Stimulated activated CD4-positive, alpha-beta T cell treated with anti-CD3 and anti-CD28 coated beads, Interleukin-4, amount 100 ng/mL, for 24 hours (primary cell): ENCODE measurements at regions not wholly inside any gene's neighbourhood (a gene's known extent, or its start where the extent isn't known, plus 50 kb on each side); places are given as distances from the start of the nearest gene placed in this dataset.
"Not testable (repeated sequence)": the region's sequence is repeated elsewhere in the genome, so short reads cannot be mapped to it uniquely, and the experiment has no call there.

Source experiments
- DNase-seq: peaks from one replicate; pipeline ENCODE4 v3.0.0-alpha.2; 2020

DNA sequence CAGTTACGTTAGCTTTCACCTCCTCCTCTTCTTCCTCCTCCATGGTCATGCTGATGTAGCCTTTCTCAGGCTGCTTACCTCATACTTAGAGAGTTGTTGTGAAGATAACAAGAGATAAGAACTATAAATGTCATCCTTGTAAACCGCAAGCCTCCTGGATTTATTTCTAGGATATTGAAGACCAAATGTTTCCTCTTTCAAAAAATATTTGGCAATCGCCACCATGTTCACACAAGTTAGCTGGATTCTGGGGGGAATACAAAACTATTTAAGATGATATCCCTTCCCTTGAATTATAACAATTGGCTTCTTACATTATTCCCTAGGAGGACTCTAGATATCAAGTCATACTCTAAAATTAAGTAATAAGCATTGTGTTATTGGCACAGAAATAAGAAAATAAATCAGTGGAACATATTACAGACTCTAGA is 99.8 kb upstream of the PLEKHG1 start:
- DNase-seq, result no peak

DNA sequence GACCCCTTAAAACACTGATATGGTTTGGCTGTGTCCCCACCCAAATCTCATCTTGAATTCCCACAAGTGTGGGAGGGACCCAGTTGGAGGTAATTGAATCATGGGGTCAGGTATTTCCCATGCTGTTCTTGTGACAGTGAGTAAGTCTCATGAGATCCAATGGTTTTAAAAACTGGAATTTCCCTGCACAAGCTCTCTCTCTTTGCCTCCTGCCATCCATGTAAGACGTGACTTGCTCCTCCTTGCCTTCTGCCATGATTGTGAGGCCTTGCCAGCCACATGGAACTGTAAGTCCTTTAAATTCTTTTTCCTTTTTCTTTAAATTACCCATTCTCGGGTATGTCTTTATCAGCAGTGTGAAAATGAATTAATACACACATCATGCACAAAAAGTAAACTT is 99.1 kb upstream of the PLEKHG1 start:
- not testable (repeated sequence) for DNase-seq

DNA sequence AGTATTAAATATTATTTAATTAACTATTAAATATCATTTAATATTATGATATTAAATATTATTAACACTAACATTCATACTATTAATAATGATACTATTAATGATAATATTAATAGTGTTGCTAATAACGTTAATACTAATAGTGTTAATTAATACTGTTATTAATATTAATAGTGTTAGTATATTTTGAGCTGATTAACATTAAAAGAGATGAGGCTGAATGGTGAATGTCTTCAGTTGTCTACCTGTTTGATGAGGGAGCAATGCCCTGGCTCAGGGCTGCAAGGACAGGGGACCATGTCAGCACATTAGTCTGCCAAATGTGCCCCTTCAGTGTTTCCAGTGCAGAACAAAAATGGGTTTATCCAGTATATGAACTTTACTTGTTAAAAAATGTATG is 96.6 kb upstream of the PLEKHG1 start:
- no peak for DNase-seq

DNA sequence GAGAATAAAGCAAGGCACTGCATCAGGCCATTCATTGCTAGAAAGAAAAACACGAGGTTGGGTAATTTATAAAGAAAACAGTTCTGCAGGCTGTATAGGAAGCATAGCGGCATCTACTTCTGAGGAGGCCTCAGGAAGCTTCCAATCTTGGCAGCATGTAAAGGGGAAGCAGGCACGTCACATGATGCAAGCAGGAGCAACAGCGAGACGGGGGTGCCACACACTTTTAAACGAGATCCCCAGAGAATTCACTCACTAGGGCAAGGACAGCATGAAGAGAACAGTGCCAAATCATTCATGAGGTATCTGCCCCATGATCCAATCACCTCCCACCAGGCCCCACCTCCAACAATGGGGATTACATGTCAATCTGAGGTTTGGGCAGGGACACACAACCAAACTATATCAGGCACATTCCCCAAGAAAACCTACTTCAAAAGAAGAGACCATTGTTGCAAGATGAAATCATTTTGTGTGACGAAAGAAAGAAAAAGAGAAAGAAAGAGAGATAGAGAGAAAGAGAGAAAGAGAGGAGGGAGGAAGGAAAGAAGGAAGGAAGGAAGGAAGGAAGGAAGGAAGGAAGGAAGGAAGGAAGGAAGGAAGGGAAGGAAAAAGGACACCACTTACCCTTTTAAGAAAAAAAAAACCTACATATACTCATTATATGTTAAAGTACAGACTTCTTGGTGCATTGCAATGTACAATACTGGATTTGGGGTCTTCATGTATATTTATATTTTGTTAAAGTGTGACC is 95.9 kb upstream of the PLEKHG1 start:
- no peak for DNase-seq

DNA sequence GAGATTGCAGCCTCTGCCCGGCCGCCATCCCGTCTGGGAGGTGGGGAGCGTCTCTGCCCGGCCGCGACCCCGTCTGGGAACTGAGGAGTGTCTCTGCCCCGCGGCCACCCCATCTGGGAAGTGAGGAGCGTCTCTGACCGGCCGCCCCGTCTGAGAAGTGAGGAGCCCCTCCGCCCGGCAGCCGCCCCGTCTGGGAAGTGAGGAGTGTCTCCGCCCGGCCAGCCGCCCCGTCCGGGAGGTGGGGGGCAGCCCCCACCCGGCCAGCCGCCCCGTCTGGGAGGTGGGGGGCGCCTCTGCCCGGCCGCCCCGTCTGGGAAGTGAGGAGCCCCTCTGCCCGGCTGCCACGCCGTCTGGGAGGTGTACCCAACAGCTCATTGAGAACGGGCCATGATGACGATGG is 92.3 kb upstream of the PLEKHG1 start:
- not testable (repeated sequence) for DNase-seq

DNA sequence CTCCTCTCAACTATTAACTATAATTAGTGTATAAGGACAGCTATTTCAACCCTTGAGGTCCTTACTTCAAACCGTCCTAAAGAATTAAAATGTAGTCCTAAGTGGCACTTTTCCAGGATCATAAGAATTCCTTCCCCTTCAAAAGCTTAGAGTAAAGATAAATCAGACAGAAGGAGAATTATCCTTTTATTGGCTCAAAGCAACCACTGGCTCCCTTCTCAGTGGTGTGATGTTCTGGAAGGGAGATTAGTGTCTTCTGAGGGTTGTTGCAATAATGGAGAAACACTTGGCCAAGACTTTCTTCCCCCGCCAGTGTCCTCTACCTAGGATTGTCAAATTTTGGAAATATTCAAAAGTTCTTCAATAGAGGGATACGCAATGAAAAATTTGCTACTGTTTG is 89.1 kb upstream of the PLEKHG1 start:
- no peak for DNase-seq

DNA sequence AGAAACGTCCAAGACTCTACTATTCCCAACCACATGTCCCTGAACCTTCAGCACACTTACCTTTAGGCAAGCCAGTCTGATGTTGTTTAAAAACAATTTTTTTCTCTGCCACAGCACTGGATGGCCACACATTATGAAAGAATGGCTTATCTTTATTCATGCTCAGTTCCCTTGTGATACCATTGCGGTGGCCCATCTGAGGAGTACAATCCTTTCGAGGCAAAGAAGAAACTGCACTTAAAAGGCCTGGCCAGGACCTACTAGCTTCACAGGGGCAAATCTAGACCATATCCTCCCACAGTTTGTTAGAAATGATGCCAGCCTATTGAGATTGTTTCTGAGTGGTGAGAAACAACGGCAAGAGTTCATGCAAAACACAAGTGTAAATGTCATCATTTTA is 88.4 kb upstream of the PLEKHG1 start:
- no peak for DNase-seq

DNA sequence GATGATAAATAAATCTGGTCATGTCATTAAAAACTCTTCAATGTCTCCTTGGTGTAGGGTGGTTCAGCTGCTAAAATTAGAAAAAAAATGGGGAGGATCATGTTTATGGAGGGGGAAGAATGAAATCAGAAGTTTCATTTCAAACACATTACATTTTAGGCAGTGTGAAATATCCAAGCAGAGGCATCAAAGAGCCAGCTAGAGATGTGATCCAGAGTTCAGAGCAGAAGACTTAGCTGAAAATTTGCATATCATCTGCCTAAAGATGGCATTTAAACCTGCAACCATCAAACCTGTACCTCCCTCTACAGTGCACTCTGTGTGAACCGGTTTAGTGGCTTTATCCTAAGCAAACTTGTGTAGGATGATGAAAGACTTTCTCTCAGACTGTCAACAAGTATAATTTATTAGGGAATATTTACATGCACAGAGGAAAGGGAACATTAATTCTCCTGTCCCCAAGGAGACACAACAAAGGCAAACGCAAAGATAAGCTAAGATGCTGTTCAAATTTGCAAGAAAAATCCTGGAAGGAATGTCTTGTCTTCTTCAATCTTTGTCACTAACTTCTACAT is 84.8 kb upstream of the PLEKHG1 start:
- DNase-seq, result no peak

DNA sequence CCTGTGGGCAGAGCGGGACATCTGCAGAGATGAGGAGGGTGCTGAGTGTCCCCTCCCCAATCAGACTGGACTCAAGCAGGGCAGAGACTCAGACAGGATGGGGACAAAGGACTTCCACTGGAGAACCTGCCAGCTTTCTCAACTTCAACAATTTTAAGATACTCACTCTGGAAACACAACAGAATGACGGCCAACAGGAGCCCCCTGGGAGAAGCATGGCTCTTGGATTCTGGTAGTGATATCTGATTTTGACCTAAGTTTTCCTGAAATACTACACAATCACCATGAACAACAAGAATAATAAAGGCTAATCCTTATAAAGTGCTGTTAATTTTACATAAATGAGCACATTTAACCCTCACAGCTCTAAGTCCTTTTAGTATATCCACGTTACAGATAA is 83.5 kb upstream of the PLEKHG1 start:
- DNase-seq, result no peak

DNA sequence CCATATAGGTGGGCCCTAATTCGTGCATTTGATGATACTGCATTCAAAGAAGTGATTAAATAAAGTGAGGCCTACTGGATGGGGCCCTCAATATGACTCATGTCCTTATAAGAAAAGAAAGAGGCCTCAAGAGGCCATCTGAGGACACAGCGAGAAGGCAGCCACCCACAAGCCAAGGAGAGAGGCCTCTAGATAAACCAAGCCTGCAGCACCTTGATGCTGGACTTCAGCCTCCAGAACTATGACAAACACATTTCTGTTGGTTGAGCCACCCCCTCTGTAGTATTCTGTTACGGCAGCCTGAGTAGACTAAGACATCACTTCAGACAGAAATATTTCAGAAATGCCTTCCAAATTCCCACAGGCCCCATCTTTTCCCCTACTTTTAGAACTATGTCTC is 82.5 kb upstream of the PLEKHG1 start:
- DNase-seq, result no peak

DNA sequence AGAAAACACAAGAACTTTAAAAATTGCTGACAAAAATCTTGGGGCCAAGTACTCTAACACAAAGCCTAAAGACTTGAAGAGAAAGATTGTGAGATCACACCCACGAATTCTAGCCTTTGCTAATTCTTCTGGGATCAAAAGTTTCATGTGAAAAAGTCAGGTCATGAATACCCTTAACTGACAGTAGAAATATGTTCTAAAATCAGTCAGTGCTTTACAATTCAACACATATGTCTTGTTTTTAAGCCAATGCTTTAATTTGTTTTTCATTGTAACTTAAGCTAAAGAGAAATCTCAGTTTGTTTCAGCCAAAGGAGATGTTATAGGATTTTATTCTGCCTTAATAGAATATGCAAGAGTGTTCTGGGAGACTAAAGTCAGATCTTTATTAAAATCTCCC is 78.2 kb upstream of the PLEKHG1 start:
- DNase-seq, result no peak

DNA sequence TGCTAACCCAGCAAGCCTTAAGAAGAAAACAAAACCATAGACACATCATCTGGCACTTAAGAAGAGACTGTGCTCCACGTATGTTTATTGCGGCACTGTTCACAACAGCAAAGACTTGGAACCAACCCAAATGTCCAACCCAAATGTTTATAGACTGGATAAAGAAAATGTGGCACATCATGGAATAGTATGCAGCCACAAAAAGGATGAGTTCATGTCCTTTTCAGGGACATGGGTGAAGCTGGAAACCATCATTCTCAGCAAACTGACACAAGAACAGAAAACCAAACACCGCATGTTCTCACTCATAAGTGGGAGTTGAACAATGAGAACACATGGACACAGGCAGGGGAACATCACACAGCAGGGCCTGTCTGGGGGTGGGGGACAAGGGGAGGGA is 76.5 kb upstream of the PLEKHG1 start:
- not testable (repeated sequence) for DNase-seq

DNA sequence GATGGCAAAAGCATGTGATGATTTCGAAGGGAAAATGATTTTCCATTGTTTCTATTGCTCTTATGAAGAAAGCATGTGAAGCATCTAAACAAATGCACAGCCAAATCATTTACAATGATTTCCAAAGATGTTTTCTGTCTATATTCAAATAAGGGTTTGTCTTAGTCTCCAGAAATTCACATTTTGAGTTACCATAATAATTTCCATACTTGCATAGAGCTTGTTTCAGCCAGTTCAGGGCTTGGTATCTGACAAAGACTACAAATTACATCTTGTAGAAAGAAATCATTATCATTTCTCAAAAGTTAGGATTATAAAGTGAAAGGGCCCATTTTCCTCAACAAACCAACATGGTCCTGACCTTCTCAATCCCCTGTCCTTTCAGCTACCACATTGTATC is 74.4 kb upstream of the PLEKHG1 start:
- DNase-seq, result no peak

DNA sequence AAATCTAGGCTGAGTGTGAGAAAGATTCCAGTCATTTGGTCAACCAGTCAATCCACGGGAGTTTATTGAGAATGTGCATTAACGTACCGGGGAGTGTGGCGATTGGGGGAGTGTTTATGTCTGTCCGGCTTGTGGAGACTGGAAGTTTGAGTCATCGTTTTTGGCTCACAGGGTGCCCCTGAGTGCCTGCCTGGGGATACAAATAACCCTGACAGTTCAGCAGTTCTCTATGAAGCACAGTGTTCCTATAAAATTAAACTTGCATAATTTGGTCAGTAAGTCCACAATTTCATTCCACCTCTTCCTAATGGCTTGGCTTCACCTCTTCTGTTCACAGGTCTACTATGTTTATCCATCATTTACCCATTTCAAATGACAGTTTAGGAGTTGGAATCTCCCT is 72.6 kb upstream of the PLEKHG1 start:
- DNase-seq, result no peak

DNA sequence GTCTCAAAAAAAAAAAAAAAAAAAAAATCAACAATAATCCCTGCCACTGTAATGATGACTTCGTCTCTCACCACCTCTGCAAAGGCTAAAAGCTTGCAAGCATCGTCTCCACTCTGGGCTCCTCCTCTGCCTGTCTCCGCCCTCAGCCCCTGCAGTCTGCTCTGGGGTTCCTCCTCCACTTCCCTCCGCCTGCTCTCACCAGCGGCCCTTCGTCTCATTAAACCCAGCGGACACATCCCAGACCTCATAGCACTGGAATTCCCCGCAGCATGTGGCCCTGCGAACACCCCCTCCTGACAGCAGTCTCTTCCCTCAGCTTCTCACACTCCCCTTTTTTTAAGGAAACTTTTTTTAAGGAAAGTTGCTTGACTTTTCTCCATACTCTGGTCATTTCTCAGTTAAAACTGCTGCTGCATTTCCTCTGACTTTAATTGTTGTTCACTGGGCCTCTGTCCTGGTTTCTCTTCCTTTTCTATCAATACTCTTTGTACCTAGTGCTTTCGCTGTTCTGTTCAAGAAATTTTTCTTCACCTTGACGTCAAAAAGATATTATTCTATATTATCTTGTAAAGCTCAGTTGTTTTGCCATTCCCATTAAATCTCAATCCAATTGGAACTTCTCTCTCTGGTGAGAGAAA is 70.9 kb upstream of the PLEKHG1 start:
- no peak for DNase-seq

DNA sequence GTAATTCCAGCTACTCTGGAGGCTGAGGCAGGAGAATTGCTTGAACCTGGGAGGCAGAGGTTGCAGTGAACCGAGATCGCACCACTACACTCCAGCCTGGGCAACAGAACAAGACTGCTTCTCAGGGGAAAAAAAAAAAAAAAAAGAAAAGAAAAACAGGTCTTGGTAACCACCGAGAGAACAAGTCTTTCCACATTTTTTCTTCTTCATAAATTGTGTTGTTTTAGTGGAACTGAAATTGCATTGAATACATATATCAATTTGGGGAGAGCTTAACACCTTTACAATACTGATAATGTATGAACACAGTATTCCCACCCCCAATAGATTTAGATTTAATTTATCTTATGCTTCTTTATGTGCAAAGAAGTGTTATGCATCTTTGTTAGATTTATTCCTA is 70.0 kb upstream of the PLEKHG1 start:
- DNase-seq, result no peak

DNA sequence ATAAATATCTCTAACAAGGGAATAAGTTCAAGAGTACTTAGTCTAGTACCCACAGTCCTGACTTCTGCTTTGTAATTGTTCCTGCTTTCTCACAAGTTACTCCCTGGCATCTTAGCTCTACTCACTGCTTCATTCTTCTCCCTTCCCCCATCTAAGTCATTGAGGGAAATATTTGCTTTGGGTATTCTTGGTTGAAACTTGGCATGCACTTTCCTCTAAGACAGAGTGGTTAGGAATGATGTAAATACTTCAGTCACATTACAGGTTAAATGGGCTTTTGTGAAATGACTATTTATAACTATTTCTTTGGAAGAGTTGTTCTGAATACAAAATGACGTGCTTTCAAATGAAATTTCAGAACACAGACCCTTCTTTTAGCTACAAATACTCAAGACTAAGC is 67.7 kb upstream of the PLEKHG1 start:
- no peak for DNase-seq

DNA sequence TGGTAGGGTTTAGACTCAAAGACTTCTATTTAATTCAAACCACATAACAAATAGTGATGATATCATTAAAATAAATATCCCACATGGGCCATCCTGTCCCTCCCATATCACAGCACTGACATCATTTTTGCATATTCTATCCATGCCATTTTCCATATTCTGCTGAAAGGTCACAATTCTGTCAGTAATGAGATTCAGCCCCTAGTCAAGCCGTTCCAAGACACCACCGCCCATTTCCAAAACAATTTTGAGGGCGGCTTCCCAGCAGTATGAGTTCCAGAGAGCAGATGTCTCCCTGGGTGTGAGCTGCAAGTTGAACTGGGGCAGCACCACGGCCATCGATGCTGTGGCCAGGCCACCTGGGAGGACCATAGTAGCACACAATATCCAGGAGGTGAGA is 65.1 kb upstream of the PLEKHG1 start:
- DNase-seq, result no peak

DNA sequence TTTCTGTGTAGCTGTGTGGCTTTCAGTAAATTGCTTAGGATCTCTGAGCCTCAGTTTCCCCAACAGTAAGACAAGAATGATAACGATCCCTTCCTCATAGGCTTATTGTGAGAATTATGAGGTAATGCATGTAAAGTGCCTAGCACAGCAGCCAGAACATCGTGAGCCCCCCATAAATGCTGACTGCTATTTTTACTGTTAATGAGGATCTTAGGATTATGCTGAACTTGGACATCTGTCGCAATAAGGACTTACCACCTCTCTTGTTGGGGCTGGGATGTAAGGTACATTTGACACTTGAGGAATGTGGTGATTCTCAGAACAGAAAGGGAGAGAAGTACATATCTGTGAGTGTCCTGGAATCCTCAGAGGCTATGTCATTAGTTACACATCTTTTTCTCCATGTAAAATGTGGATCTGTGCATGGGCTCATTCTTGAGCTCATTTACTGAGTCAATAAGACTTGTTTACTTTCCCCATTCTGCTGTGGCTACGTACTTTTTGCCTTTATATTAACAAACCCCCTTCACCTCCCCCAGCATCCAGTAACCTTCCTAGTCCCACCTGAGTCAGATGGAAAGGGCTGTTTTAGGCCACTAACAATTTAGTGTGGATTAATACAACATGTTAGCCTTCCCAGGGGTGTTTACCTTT is 64.4 kb upstream of the PLEKHG1 start:
- no peak for DNase-seq

DNA sequence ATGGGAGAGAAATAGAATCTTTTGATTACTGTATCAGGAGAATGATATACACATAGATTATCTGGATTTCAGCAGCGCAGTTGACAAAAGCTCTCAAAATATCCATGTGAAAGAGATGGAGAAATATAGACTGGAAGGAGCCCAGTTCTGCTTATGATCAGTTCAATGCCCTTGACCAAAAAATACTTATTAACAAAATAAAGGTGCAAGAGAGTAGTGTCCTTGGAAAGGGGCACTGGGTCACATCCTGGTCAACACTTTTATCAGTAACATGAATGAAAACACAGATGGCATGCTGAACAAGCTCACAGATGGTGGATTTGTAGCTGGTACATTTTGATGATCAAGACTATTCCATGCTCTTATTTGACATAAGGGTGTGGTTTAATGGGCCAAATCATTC is 63.9 kb upstream of the PLEKHG1 start:
- no peak for DNase-seq

DNA sequence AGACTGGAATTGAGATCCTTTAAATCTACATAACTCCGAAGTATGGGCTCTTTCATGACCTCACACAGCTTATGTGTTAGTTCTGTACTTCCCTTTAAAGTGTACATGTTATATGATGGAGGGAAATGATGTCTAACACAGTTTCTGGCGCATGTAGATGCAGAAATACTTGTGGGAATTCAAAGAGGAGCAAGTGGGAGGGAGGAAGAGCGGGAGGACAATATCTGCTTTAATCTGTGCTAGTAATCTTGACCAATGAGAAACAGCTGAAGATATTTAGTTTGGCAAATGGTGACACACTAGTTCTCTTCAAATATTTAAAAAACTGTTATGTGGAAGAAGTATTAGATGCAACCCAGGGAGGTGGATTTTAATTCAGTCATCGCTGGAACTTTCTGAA is 62.9 kb upstream of the PLEKHG1 start:
- no peak for DNase-seq

DNA sequence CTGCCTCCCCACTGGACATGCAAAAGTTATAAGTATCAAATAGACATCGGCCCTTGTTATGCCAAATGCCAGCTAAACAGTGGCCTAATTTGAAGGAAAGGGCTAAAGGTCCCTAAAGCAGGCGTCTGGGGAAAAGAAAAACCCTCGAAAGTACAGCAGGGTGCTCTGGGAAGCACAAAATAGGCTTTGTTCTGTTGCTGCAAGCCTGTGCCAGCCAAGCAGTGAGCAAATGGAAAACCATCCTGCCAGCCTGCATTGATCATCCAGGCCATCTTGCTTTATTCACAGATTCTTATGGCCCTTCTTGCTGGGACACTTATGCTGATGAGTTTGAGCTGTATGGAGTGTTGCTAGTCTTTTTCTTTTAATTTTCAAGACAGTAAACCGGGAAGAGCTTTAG is 62.2 kb upstream of the PLEKHG1 start:
- no peak for DNase-seq

DNA sequence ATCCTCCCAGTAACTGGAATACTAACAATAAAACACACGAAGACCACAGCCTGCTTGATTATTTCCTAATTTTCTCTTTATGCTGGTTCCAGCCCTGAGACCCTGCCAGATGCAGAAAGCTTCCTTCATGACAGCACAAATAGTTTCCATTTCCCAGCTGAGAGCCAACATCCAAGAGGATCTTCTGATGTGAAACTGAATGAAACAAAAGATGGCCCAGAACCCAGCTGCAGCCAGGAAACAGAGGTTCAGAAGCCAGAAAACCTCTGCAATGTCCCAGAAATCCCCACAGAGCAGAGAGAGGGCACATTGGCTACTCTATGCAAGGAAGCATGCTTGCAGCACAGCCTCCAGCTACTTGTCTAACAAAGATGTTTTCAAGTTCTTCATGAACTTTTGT is 61.8 kb upstream of the PLEKHG1 start:
- DNase-seq, result no peak

DNA sequence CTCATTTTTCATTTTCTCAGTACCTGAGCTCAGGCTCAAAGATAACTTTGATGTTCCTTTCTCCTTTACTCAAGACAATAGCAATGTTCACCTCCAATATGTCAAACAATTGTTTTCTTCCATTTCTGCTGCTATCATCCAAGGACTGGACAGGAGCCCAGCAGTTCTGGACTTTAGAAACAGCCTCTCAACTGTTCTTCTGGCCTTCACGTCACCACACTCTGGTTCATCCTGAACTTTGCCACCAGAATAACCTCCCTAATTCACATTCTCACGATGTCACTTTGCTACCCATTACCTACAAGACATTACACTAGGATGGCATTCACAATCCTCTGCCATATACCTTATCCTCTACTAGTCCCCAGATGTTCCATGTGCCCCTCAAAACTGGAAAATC is 60.6 kb upstream of the PLEKHG1 start:
- no peak for DNase-seq
